Subcutaneous abdominal adipose tissue (tissue), 5 donors: ENCODE measurements at regions not wholly inside any gene's neighbourhood (a gene's known extent, or its start where the extent isn't known, plus 50 kb on each side); places are given as distances from the start of the nearest gene placed in this dataset.
"Not testable (repeated sequence)": the region's sequence is repeated elsewhere in the genome, so short reads cannot be mapped to it uniquely, and the experiment has no call there.

Experiments
- H3K27ac ChIP-seq: one replicate; pipeline ENCODE4 v1.7.0; 2013; ENCODE audit warnings: low read depth, mild to moderate bottlenecking, inconsistent platforms, low read length, moderate library complexity
- H3K27me3 ChIP-seq, 5 donors: one replicate each; pipeline ENCODE4 v1.7.0; 2013; ENCODE audit warnings: low read length in 5 of 5, inconsistent platforms in 1 of 5; ENCODE audit not compliant: control insufficient read depth in 5 of 5, insufficient read depth in 4 of 5
- H3K36me3 ChIP-seq, 5 donors: one replicate each; pipeline ENCODE4 v1.7.0; 2013; ENCODE audit warnings: low read length in 5 of 5; ENCODE audit not compliant: control insufficient read depth in 5 of 5, insufficient read depth in 5 of 5
- H3K4me1 ChIP-seq, 5 donors: one replicate each; pipeline ENCODE4 v1.7.0; 2013; ENCODE audit warnings: low read length in 5 of 5, mild to moderate bottlenecking in 3 of 5, moderate library complexity in 1 of 5; ENCODE audit not compliant: control insufficient read depth in 5 of 5, insufficient read depth in 5 of 5
- H3K4me3 ChIP-seq, 5 donors: one replicate each; pipeline ENCODE4 v1.7.0; 2013; ENCODE audit warnings: low read length in 5 of 5, low read depth in 1 of 5
- H3K9ac ChIP-seq, 5 donors: one replicate each; pipeline ENCODE4 v1.7.0; 2013; ENCODE audit warnings: low read length in 5 of 5, mild to moderate bottlenecking in 4 of 5, moderate library complexity in 3 of 5
- H3K9me3 ChIP-seq, 5 donors: one replicate each; pipeline ENCODE4 v1.7.0; 2013; ENCODE audit warnings: low read length in 5 of 5; ENCODE audit not compliant: control insufficient read depth in 5 of 5
- donor health status: healthy.
- donor health status: healthy.
- donor health status: healthy.
- donor health status: healthy.
- donor health status: healthy.

- H3K4me1 ChIP-seq = peaks cover 0 to 10% (median 0%) of the 10 kb centered on the region in 5 donors
- H3K9ac ChIP-seq = no peak overlapping the region
- H3K4me3 ChIP-seq = no peak overlapping the region
- H3K27ac ChIP-seq = no peak overlapping the region
- no peaks in the 10 kb centered on the region for H3K27me3 ChIP-seq
- H3K9me3 ChIP-seq = no peaks in the 10 kb centered on the region
- H3K36me3 ChIP-seq = no peaks in the 10 kb centered on the region
These were observed 448.6 kb downstream of the GJA1 start for GRCh38 chr6:121884091-121884490.

DNA sequence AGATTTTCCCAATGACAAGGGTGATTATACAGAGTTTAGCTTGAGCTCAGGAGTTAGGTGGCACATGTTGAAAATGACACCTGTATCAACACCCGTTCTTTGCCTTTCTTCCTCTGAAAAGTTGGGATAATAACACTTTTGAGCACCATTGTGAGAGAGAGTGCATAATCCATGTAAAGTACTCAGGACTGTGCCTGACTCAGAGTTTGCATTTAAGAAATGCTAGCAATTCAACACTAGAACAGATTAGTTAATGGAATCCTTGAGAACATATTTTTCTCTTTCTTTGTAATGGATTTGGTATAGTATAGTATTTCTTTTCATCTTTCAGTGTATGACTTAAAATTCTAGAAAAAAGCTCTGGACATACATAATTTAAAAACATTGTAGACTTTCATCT, 449.2 kb downstream of the GJA1 start:
- Histone ChIP-seq H3K27me3 (no peaks in the 10 kb centered on the region), H3K27ac (no peak overlapping the region), H3K4me1 (peaks cover 0 to 10% (median 0%) of the 10 kb centered on the region in 5 donors), H3K9ac (no peak overlapping the region), H3K4me3 (no peak overlapping the region), H3K9me3 (no peaks in the 10 kb centered on the region), H3K36me3 (no peaks in the 10 kb centered on the region)

DNA sequence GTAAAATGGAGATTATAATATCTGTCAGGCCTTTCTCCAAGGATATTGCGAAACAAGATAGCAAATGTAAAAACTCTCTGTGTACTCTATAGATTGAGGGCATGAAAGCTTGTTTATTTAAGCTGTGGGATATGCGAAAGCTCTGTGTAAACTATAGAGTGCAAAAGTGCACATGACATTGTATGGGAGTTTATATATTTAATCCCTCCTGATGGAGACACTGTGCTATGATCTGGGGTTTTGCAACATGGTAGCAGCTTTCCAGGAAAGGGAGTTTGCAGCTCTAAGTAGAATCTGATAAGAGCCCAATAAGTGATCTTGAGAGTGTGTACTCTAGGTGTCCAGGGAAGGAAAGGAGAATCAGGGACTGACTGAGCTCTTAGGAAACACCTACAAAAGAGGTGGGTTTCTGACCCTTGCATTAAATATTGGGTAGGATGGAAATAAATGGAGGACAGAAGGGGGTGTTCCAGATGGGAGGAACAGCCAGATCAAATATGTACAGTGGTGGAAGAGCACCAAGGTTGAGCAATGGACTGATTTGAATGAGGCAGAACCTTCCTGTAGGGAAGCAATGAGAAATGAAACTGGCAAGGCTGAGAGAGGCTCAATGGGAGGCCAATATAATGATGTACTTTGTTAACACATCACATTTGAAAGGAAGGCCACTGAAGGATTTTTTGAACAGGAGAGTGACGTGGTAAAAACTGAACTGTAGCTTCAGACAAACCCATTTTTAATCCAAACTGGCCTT, 450.1 kb downstream of the GJA1 start:
- H3K36me3 ChIP-seq = no peaks in the 10 kb centered on the region
- H3K9ac ChIP-seq = no peak overlapping the region
- H3K9me3 ChIP-seq = no peaks in the 10 kb centered on the region
- H3K27me3 ChIP-seq = no peaks in the 10 kb centered on the region
- no peak overlapping the region for H3K27ac ChIP-seq
- no peak overlapping the region for H3K4me3 ChIP-seq
- H3K4me1 ChIP-seq = peaks cover 0 to 10% (median 0%) of the 10 kb centered on the region in 5 donors

- Histone ChIP-seq H3K36me3 (no peaks in the 10 kb centered on the region), H3K27me3 (no peaks in the 10 kb centered on the region), H3K9ac (no peak overlapping the region), H3K27ac (no peak overlapping the region), H3K9me3 (no peaks in the 10 kb centered on the region), H3K4me3 (no peak overlapping the region), H3K4me1 (peaks cover 0 to 10% (median 0%) of the 10 kb centered on the region in 5 donors)
These were observed 450.9 kb downstream of the GJA1 start for GRCh38 chr6:121886223-121886830.

- Histone ChIP-seq H3K27ac (no peak overlapping the region), H3K36me3 (no peaks in the 10 kb centered on the region), H3K27me3 (no peaks in the 10 kb centered on the region), H3K9ac (no peak overlapping the region), H3K9me3 (no peaks in the 10 kb centered on the region), H3K4me3 (no peak overlapping the region), H3K4me1 (peaks cover 0 to 2% (median 0%) of the 10 kb centered on the region in 5 donors)
These were observed 452.3 kb downstream of the GJA1 start for GRCh38 chr6:121887724-121888123.

DNA sequence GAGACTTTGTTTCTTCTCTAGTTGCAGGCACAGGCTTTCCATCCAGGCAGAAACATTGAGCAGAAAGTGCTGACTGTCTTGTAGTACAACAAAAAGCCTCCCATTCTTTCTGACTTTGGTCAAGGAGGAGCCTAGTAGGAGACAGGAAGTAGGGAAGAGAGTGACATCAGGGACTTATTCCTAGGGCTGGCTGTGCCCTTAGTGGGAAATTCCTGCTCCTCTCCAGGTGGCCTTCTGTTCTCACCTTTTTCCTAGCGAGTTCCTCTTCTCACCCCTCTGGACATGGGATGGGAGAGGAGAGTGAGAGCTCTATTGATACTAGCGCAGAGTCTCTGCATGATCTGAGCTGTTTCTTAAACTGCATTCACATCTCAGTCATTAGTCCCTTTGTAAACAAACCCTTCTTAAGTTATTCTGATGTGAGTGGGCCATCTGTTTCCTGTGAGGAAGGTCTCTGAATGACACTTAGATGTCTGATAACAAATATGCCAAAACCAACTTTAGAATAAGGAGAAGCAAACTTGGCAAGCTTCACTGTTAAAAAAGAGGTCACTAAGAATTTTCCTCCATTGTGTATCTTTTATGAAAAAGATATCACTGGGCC, 455.0 kb downstream of the GJA1 start:
- H3K27me3 ChIP-seq = no peaks in the 10 kb centered on the region

DNA sequence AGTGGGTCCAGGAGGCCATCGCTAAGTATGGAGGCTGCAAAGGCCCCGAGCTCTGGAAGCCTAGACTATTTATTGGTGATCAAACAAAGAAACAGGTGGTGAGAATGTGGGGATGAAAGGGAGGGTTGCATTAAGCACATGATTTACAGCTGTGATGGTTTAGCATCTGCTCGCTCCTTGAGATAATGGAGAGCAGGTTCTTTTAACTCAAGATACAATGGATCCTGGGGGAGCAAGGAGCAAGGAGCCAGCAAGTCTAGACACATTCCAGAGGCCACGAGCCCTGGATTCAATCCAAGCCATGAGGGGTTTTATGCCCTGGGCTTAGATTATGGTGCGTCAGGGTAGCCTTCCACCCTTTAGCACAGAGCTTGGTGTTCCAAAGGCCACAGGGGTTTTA, 460.3 kb downstream of the GJA1 start:
- H3K27me3 ChIP-seq, H3K9ac ChIP-seq, H3K4me1 ChIP-seq, H3K27ac ChIP-seq, H3K9me3 ChIP-seq, H3K4me3 ChIP-seq, H3K36me3 ChIP-seq: not testable (repeated sequence)

More for the DNA sequence above, 455.0 kb downstream of the GJA1 start:
- Histone ChIP-seq H3K36me3 (no peaks in the 10 kb centered on the region), H3K4me3 (no peak overlapping the region), H3K9ac (no peak overlapping the region), H3K4me1 (no peaks in the 10 kb centered on the region), H3K27ac (no peak overlapping the region), H3K9me3 (no peaks in the 10 kb centered on the region)

- H3K4me1 ChIP-seq = peaks cover 0 to 4% (median 0%) of the 10 kb centered on the region in 5 donors
- no peaks in the 10 kb centered on the region for H3K9me3 ChIP-seq
- H3K9ac ChIP-seq = no peak overlapping the region
- no peaks in the 10 kb centered on the region for H3K36me3 ChIP-seq
- no peak overlapping the region for H3K27ac ChIP-seq
- no peak overlapping the region for H3K4me3 ChIP-seq
- no peaks in the 10 kb centered on the region for H3K27me3 ChIP-seq
These were observed 460.9 kb downstream of the GJA1 start for GRCh38 chr6:121896363-121896762.

GRCh38 chr6:121896771-121897170, 461.3 kb downstream of the GJA1 start:
- H3K36me3 ChIP-seq = no peaks in the 10 kb centered on the region
- no peak overlapping the region for H3K4me3 ChIP-seq
- no peak overlapping the region for H3K9ac ChIP-seq
- no peaks in the 10 kb centered on the region for H3K27me3 ChIP-seq
- H3K27ac ChIP-seq = no peak overlapping the region
- peaks cover 0 to 4% (median 0%) of the 10 kb centered on the region in 5 donors for H3K4me1 ChIP-seq
- no peaks in the 10 kb centered on the region for H3K9me3 ChIP-seq

DNA sequence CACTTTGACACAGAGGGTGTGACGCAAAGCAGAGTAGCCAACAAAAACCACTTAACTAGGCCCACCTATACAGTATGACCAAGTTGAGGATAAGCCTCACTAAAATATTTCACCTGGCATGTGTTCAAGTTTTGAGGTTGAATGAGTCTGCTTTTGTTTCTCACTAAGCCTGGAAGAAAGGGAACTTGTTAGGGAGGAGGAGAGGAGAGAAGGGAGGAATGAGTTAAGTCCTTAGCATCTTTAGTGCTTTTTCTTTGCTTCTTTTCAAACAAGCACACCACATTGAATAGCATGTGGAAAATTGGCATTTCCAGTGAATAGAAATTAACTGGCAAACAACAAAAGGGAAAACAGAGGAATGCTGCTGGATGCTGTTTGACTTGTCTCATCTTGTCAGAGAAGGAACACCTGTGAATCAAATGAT, 461.9 kb downstream of the GJA1 start:
- Histone ChIP-seq H3K36me3 (no peaks in the 10 kb centered on the region), H3K27ac (no peak overlapping the region), H3K9ac (no peak overlapping the region), H3K27me3 (no peaks in the 10 kb centered on the region), H3K9me3 (no peaks in the 10 kb centered on the region), H3K4me1 (peaks cover 0 to 4% (median 0%) of the 10 kb centered on the region in 5 donors), H3K4me3 (no peak overlapping the region)
